KOPT-K1 (cell line): ENCODE measurements at regions not wholly inside any gene's neighbourhood (a gene's known extent, or its start where the extent isn't known, plus 50 kb on each side); places are given as distances from the start of the nearest gene placed in this dataset.
"Not testable (repeated sequence)": the region's sequence is repeated elsewhere in the genome, so short reads cannot be mapped to it uniquely, and the experiment has no call there.

Experiments used
- H3K27ac ChIP-seq: fragments of 200-600 bp; sonication (generic); 2 replicates; pipeline ENCODE4 v1.5.1; 2016; ENCODE audit warnings: antibody characterized with exemption, mild to moderate bottlenecking, low read depth, low read length; ENCODE audit not compliant: poor library complexity, severe bottlenecking
- H3K36me3 ChIP-seq: fragments of 200-600 bp; sonication (generic); 2 replicates; pipeline ENCODE4 v1.5.1; 2017; ENCODE audit warnings: antibody characterized with exemption, mild to moderate bottlenecking, low read length, moderate library complexity; ENCODE audit not compliant: insufficient read depth
- H3K9me3 ChIP-seq: fragments of 200-600 bp; sonication (generic); 2 replicates; pipeline ENCODE4 v1.5.1; 2017; ENCODE audit warnings: antibody characterized with exemption, low read length, mild to moderate bottlenecking; ENCODE audit not compliant: insufficient read depth, poor library complexity, severe bottlenecking

GRCh38 chr22:25404928-25405816, 159.3 kb upstream of the GRK3 start:
- peak overlapping the region; percentile 73 for H3K27ac ChIP-seq
- no peaks in the 10 kb centered on the region for H3K9me3 ChIP-seq
- H3K36me3 ChIP-seq = no peaks in the 10 kb centered on the region

- Histone ChIP-seq H3K27ac (peak overlapping the region; percentile 73), H3K9me3 (no peaks in the 10 kb centered on the region), H3K36me3 (no peaks in the 10 kb centered on the region)
Observed at GRCh38 chr22:25405841-25406509, 158.5 kb upstream of the GRK3 start.

GRCh38 chr22:25406510-25407210, 157.8 kb upstream of the GRK3 start:
- no peaks in the 10 kb centered on the region for H3K9me3 ChIP-seq
- H3K27ac ChIP-seq = no peak overlapping the region
- H3K36me3 ChIP-seq = no peaks in the 10 kb centered on the region

GRCh38 chr22:25407226-25407858, 157.1 kb upstream of the GRK3 start:
- Histone ChIP-seq H3K36me3 (no peaks in the 10 kb centered on the region), H3K9me3 (no peaks in the 10 kb centered on the region), H3K27ac (no peak overlapping the region)

- Histone ChIP-seq H3K9me3 (peaks cover 3% of the 10 kb centered on the region), H3K36me3 (no peaks in the 10 kb centered on the region), H3K27ac (no peak overlapping the region)
Observed at GRCh38 chr22:25407859-25408229, 156.6 kb upstream of the GRK3 start.

- H3K9me3 ChIP-seq = peaks cover 15% of the 10 kb centered on the region
- no peaks in the 10 kb centered on the region for H3K36me3 ChIP-seq
- H3K27ac ChIP-seq = no peak overlapping the region
Observed at GRCh38 chr22:25409240-25409639, 155.2 kb upstream of the GRK3 start.

GRCh38 chr22:25410849-25411248, 153.6 kb upstream of the GRK3 start:
- Histone ChIP-seq H3K36me3 (no peaks in the 10 kb centered on the region), H3K9me3 (peaks cover 15% of the 10 kb centered on the region), H3K27ac (peak overlapping the region; percentile 59)

- Histone ChIP-seq H3K9me3 (peaks cover 15% of the 10 kb centered on the region), H3K27ac (no peak overlapping the region), H3K36me3 (no peaks in the 10 kb centered on the region)
Observed at GRCh38 chr22:25413620-25414019, 150.9 kb upstream of the GRK3 start.

- not testable (repeated sequence) for H3K27ac ChIP-seq, H3K36me3 ChIP-seq
- peaks cover 15% of the 10 kb centered on the region for H3K9me3 ChIP-seq
Observed at GRCh38 chr22:25415731-25416130, 148.7 kb upstream of the GRK3 start.

- not testable (repeated sequence) for H3K36me3 ChIP-seq, H3K27ac ChIP-seq
- peaks cover 12% of the 10 kb centered on the region for H3K9me3 ChIP-seq
Observed at GRCh38 chr22:25417826-25418225, 146.6 kb upstream of the GRK3 start.

- no peak overlapping the region for H3K27ac ChIP-seq
- no peaks in the 10 kb centered on the region for H3K36me3 ChIP-seq
- no peaks in the 10 kb centered on the region for H3K9me3 ChIP-seq
Observed at GRCh38 chr22:25419247-25420113, 145.0 kb upstream of the GRK3 start.

- not testable (repeated sequence) for H3K9me3 ChIP-seq, H3K27ac ChIP-seq, H3K36me3 ChIP-seq
Observed at GRCh38 chr22:25420114-25420441, 144.4 kb upstream of the GRK3 start.

- Histone ChIP-seq H3K36me3 (no peaks in the 10 kb centered on the region), H3K9me3 (no peaks in the 10 kb centered on the region), H3K27ac (no peak overlapping the region)
Observed at GRCh38 chr22:25420471-25420924, 144.0 kb upstream of the GRK3 start.
